ENCODE measurements at regions not wholly inside any gene's neighbourhood (a gene's known extent, or its start where the extent isn't known, plus 50 kb on each side); places are given as distances from the start of the nearest gene placed in this dataset.

DNA sequence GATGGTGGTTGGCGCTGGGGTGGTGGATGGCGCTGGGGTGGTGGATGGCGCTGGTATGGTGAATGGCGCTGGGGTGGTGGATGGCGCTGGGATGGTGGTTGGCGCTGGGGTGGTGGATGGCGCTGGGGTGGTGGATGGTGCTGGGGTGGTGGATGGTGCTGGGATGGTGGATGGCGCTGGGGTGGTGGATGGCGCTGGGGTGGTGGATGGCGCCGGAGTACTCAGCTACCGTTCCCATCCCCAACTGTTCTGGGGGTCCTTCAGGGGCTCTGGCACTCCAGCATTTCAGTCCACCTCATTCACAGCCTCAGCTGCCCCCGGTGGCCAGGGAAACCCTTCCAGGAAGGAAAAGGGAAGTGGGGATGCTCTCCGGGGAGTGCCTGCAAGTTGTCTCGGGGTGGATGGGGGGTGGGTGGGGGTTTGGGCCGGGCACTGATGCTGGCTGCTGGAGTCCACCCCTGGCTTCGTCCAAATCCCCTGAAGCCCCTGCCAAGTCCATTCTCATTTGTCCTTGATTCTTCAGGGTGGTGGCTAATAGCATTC is 147.3 kb upstream of the COL5A1 start:
- no peak for TF ChIP-seq CTCF (IDR thresholded peaks at IDR 0.05)
- no peak for TF ChIP-seq EP300 (IDR thresholded peaks at IDR 0.05)
- no peak for TF ChIP-seq POLR2A (IDR thresholded peaks at IDR 0.05)
- no peak overlapping the region for H3K4me3 ChIP-seq
- H3K9me3 ChIP-seq, result no peaks in the 10 kb centered on the region
- DNase-seq (ENCODE audit: low spot score in 2 of 2), result peak in 1 of 2 donors; percentile 2
- WGBS, 2 donors, result 76 to 79% methylated on average over 16 to 17 of the region's 17 CpGs
- peaks cover 0 to 11% (median 0%) of the 10 kb centered on the region in 4 donors for H3K4me1 ChIP-seq
- no peaks in the 10 kb centered on the region for H3K27me3 ChIP-seq
- H3K36me3 ChIP-seq, result no peaks in the 10 kb centered on the region
- H3K27ac ChIP-seq, result no peak overlapping the region

DNA sequence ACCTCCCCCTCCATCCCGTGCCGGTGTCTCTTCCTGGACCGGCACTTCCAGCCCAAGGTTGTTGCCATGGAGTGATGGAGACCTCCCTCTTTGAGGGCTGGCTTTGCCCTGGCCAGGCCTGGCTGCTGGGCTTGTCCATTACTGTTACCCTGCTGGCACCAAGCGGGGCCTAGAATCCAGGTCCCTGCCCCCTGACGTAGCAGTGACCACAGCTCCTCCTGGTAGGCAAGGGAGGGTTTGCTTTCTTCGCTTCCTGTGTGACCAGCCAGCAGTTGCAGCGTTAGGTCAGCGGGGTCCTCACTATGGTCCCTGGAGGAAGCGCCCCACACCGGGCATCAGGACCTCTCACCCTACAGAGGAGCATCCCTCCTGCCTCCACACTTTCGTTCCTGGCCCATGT is 146.7 kb upstream of the COL5A1 start:
- H3K27me3 ChIP-seq, result no peaks in the 10 kb centered on the region
- H3K36me3 ChIP-seq, result no peaks in the 10 kb centered on the region
- H3K4me1 ChIP-seq, result peaks cover 0 to 11% (median 0%) of the 10 kb centered on the region in 4 donors
- WGBS, 2 donors, result 85% methylated on average over 10 to 11 of the region's 11 CpGs
- no peaks in the 10 kb centered on the region for H3K9me3 ChIP-seq
- peak in 1 of 2 donors; percentile 10 for DNase-seq (ENCODE audit: low spot score in 2 of 2)
- no peak overlapping the region for H3K27ac ChIP-seq
- H3K4me3 ChIP-seq, result no peak overlapping the region
- TF ChIP-seq EP300 (IDR thresholded peaks at IDR 0.05), result no peak

DNA sequence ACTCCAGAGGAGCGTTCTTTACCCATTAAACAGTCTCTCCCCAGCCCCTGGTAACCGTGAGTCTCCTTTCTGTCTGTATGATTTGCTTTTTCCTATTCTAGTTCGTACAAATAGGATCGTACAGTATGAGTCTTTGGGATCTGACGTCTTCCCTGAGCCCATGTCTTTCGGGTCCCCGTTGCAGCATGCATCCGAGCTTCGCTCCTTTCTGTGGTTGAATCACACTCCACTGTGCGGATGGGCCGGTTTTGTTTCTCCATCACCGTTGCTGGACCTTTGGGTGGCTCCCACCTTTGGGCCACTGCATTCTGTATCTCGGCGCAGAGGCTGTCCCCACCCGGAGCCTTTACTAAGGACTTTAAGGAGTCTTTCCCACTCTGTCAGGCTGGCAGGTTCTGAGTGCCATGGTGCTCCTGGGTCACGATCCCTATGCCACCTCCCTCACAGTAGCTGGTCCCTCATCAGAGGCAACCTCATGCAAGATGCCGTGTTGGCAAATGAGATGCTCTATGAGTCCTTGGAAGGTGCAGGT is 145.7 kb upstream of the COL5A1 start:
- WGBS, 2 donors, result 92% methylated on average over 17 of the region's 17 CpGs
- DNase-seq (ENCODE audit: low spot score in 2 of 2), result peak in 1 of 2 donors; percentile 5

GRCh38 chr9:134496413-134497282 is 145.0 kb upstream of the COL5A1 start:
- Histone ChIP-seq H3K4me1 (peaks cover 0 to 17% (median 0%) of the 10 kb centered on the region in 4 donors), H3K4me3 (no peak overlapping the region), H3K9me3 (no peaks in the 10 kb centered on the region), H3K36me3 (no peaks in the 10 kb centered on the region), H3K27ac (no peak overlapping the region), H3K27me3 (peaks cover 0 to 11% of the 10 kb centered on the region in 2 donors)
- WGBS, 2 donors, result 85 to 87% methylated on average over 17 to 29 of the region's 29 CpGs
- DNase-seq (ENCODE audit: low spot score in 2 of 2), result peak in 1 of 2 donors; percentile 10
- TF ChIP-seq CTCF (IDR thresholded peaks at IDR 0.05) (no peak), POLR2A (IDR thresholded peaks at IDR 0.05) (no peak), EP300 (IDR thresholded peaks at IDR 0.05) (no peak)

More for the DNA sequence above, 145.7 kb upstream of the COL5A1 start:
- Histone ChIP-seq H3K27ac (no peak overlapping the region), H3K36me3 (no peaks in the 10 kb centered on the region), H3K4me1 (peaks cover 0 to 11% (median 0%) of the 10 kb centered on the region in 4 donors), H3K9me3 (no peaks in the 10 kb centered on the region), H3K4me3 (no peak overlapping the region), H3K27me3 (peaks cover 0 to 4% of the 10 kb centered on the region in 2 donors)
- no peak for TF ChIP-seq EP300 (IDR thresholded peaks at IDR 0.05)
- no peak for TF ChIP-seq POLR2A (IDR thresholded peaks at IDR 0.05)
- no peak for TF ChIP-seq CTCF (IDR thresholded peaks at IDR 0.05)

- Histone ChIP-seq H3K4me3 (no peak overlapping the region), H3K36me3 (no peaks in the 10 kb centered on the region), H3K27ac (no peak overlapping the region), H3K4me1 (peaks cover 0 to 14% (median 0%) of the 10 kb centered on the region in 4 donors), H3K9me3 (no peaks in the 10 kb centered on the region), H3K27me3 (peaks cover 0 to 19% of the 10 kb centered on the region in 2 donors)
- 75 to 77% methylated on average over 5 of the region's 5 CpGs for WGBS, 2 donors
- TF ChIP-seq CTCF (IDR thresholded peaks at IDR 0.05) (no peak), EP300 (IDR thresholded peaks at IDR 0.05) (no peak), POLR2A (IDR thresholded peaks at IDR 0.05) (no peak)
- no peak for DNase-seq (ENCODE audit: low spot score in 2 of 2)
Measured at GRCh38 chr9:134497283-134497860, 144.2 kb upstream of the COL5A1 start.
